ENCODE measurements at regions not wholly inside any gene's neighbourhood (a gene's known extent, or its start where the extent isn't known, plus 50 kb on each side); places are given as distances from the start of the nearest gene placed in this dataset.

- no peaks in the 10 kb centered on the region for H3K79me2 ChIP-seq (ENCODE audit: control insufficient read depth, insufficient read depth, low read length)
- dilution Hi-C loops (cut with MboI; ENCODE audit: extremely low pct_ligation_motif_present, low sequenced_read_pairs): no loop called here
- H4K20me1 ChIP-seq (ENCODE audit: control insufficient read depth, extremely low read depth, insufficient read depth, low read length): no peaks in the 10 kb centered on the region
- peak overlapping the region; percentile 69 for H3K27ac ChIP-seq (ENCODE audit: control insufficient read depth, insufficient read depth, low read length)
- TF ChIP-seq EZH2 (IDR thresholded peaks at IDR 0.05; ENCODE audit: low read length) (no peak), CTCF (optimal IDR thresholded peaks at IDR 0.05 in 1 of 3, IDR thresholded peaks at IDR 0.05 in 1 of 3, conservative IDR thresholded peaks at IDR 0.05 in 1 of 3; ENCODE audit: extremely low read depth in 1 of 3, insufficient read depth in 2 of 3, low read length in 3 of 3) (no peak)
- H2AFZ ChIP-seq (ENCODE audit: control insufficient read depth, low read length): peak overlapping the region; percentile 3
- H3K4me1 ChIP-seq (ENCODE audit: control insufficient read depth, extremely low read depth, insufficient read depth, low read length): peaks cover 41% of the 10 kb centered on the region
- peak overlapping the region; percentile 35 for H3K9ac ChIP-seq (ENCODE audit: control insufficient read depth, extremely low read depth, insufficient read depth, low read length)
- H3K4me2 ChIP-seq (ENCODE audit: control insufficient read depth, extremely low read depth, insufficient read depth, low read depth, low read length): peak overlapping the region; percentile 69
- FAIRE-seq: peak; percentile 90
- no peaks in the 10 kb centered on the region for H3K9me1 ChIP-seq (ENCODE audit: control insufficient read depth, extremely low read depth, insufficient read depth, low read length)
- H3K9me3 ChIP-seq (ENCODE audit: control insufficient read depth, low read depth, low read length): no peaks in the 10 kb centered on the region
- H3K4me3 ChIP-seq (ENCODE audit: control insufficient read depth in 2 of 3, extremely low read depth in 1 of 3, insufficient read depth in 2 of 3, low read depth in 1 of 3, low read length in 3 of 3): peak overlapping the region in 1 of 3 experiments; percentile 19
- DNase-seq (ENCODE audit: low read depth, low spot score): no peak
- no peaks in the 10 kb centered on the region for H3K36me3 ChIP-seq (ENCODE audit: control insufficient read depth in 2 of 2, extremely low read depth in 1 of 2, insufficient read depth in 2 of 2, low read length in 2 of 2)
- H3K27me3 ChIP-seq (ENCODE audit: control insufficient read depth, extremely low read depth, insufficient read depth, low read length): no peaks in the 10 kb centered on the region
Measured at GRCh38 chr9:81824802-81825730, 103.2 kb upstream of the SPATA31D4 start.

GRCh38 chr9:81825846-81826516, 102.2 kb upstream of the SPATA31D4 start:
- no peaks in the 10 kb centered on the region for H4K20me1 ChIP-seq (ENCODE audit: control insufficient read depth, extremely low read depth, insufficient read depth, low read length)
- no peaks in the 10 kb centered on the region for H3K9me1 ChIP-seq (ENCODE audit: control insufficient read depth, extremely low read depth, insufficient read depth, low read length)
- no peak overlapping the region for H3K9ac ChIP-seq (ENCODE audit: control insufficient read depth, extremely low read depth, insufficient read depth, low read length)
- DNase-seq (ENCODE audit: low read depth, low spot score) (no peak), FAIRE-seq (peak; percentile 90)
- no peaks in the 10 kb centered on the region for H3K36me3 ChIP-seq (ENCODE audit: control insufficient read depth in 2 of 2, extremely low read depth in 1 of 2, insufficient read depth in 2 of 2, low read length in 2 of 2)
- dilution Hi-C loops (cut with MboI; ENCODE audit: extremely low pct_ligation_motif_present, low sequenced_read_pairs): no loop called here
- no peak for TF ChIP-seq EZH2 (IDR thresholded peaks at IDR 0.05; ENCODE audit: low read length)
- TF ChIP-seq CTCF (optimal IDR thresholded peaks at IDR 0.05 in 1 of 3, IDR thresholded peaks at IDR 0.05 in 1 of 3, conservative IDR thresholded peaks at IDR 0.05 in 1 of 3; ENCODE audit: extremely low read depth in 1 of 3, insufficient read depth in 2 of 3, low read length in 3 of 3): no peak
- H3K4me3 ChIP-seq (ENCODE audit: control insufficient read depth in 2 of 3, extremely low read depth in 1 of 3, insufficient read depth in 2 of 3, low read depth in 1 of 3, low read length in 3 of 3): no peak overlapping the region
- peak overlapping the region; percentile 69 for H3K4me2 ChIP-seq (ENCODE audit: control insufficient read depth, extremely low read depth, insufficient read depth, low read depth, low read length)
- peaks cover 41% of the 10 kb centered on the region for H3K4me1 ChIP-seq (ENCODE audit: control insufficient read depth, extremely low read depth, insufficient read depth, low read length)
- no peaks in the 10 kb centered on the region for H3K79me2 ChIP-seq (ENCODE audit: control insufficient read depth, insufficient read depth, low read length)
- H2AFZ ChIP-seq (ENCODE audit: control insufficient read depth, low read length): no peak overlapping the region
- H3K27me3 ChIP-seq (ENCODE audit: control insufficient read depth, extremely low read depth, insufficient read depth, low read length): no peaks in the 10 kb centered on the region
- no peaks in the 10 kb centered on the region for H3K9me3 ChIP-seq (ENCODE audit: control insufficient read depth, low read depth, low read length)
- H3K27ac ChIP-seq (ENCODE audit: control insufficient read depth, insufficient read depth, low read length): peak overlapping the region; percentile 69
